ENCODE measurements at regions not wholly inside any gene's neighbourhood (a gene's known extent, or its start where the extent isn't known, plus 50 kb on each side); places are given as distances from the start of the nearest gene placed in this dataset.

DNA sequence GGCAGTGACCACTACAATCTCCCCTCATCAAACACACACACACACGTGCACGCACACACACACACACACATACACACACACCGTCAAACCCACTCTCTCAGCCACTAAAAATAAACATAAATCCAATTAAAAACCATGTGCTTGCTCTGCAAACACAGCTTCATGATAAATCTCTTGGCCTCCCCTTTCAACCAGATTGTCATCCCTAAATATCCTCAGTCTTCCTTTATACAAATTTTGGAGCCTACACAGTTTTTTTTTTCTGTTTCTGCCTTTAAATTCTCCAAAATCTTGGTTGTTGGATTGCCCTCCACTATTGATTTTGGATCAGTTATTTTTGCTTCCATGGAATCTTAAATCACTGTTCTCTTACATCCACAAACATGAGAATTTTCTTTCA lies 245.6 kb downstream of the SATB1 start:
- Histone ChIP-seq H3K36me3 (ENCODE audit: insufficient read depth) (no peaks in the 10 kb centered on the region), H3K27me3 (ENCODE audit: insufficient read depth) (no peaks in the 10 kb centered on the region), H2AFZ (no peak overlapping the region), H3K9me2 (ENCODE audit: insufficient read depth) (no peaks in the 10 kb centered on the region), H3F3A (replicated peaks; ENCODE audit: low read depth) (no peaks in the 10 kb centered on the region), H3K4me1 (ENCODE audit: insufficient read depth) (no peaks in the 10 kb centered on the region), H4K20me1 (replicated peaks; ENCODE audit: insufficient read depth) (no peaks in the 10 kb centered on the region), H3K27ac (ENCODE audit: low read depth) (no peak overlapping the region), H3K4me3 (no peak overlapping the region), H3K4me2 (no peak overlapping the region), H3K79me2 (replicated peaks; ENCODE audit: insufficient read depth) (no peaks in the 10 kb centered on the region)
- ATAC-seq (no peak), DNase-seq (ENCODE audit: low spot score) (no peak)
- H3K27me3 Mint-ChIP-seq (ENCODE audit: insufficient read depth, low read depth, poor library complexity), result peaks cover 2% of the 10 kb centered on the region
- H3K36me3 Mint-ChIP-seq (ENCODE audit: low read depth), result no peaks in the 10 kb centered on the region
- H3K9me3 Mint-ChIP-seq, result no peaks in the 10 kb centered on the region; the same call in 2 of the 3 replicates
- H3K4me1 Mint-ChIP-seq, result no peaks in the 10 kb centered on the region
- TF ChIP-seq EZH2 (IDR thresholded peaks at IDR 0.05; ENCODE audit: low read depth, unreplicated experiment), result no peak
- TF ChIP-seq NANOG (IDR thresholded peaks at IDR 0.05; ENCODE audit: borderline replicate concordance), result no peak
- no peak for TF ChIP-seq CREB1 (CRISPR knock-in tag; IDR thresholded peaks at IDR 0.05; ENCODE audit: low read depth)
- TF ChIP-seq JUNB (IDR thresholded peaks at IDR 0.05; ENCODE audit: unreplicated experiment), result no peak
- no peak for TF ChIP-seq ZNF114 (CRISPR knock-in tag; IDR thresholded peaks at IDR 0.05)
- TF ChIP-seq, protein P1, sequence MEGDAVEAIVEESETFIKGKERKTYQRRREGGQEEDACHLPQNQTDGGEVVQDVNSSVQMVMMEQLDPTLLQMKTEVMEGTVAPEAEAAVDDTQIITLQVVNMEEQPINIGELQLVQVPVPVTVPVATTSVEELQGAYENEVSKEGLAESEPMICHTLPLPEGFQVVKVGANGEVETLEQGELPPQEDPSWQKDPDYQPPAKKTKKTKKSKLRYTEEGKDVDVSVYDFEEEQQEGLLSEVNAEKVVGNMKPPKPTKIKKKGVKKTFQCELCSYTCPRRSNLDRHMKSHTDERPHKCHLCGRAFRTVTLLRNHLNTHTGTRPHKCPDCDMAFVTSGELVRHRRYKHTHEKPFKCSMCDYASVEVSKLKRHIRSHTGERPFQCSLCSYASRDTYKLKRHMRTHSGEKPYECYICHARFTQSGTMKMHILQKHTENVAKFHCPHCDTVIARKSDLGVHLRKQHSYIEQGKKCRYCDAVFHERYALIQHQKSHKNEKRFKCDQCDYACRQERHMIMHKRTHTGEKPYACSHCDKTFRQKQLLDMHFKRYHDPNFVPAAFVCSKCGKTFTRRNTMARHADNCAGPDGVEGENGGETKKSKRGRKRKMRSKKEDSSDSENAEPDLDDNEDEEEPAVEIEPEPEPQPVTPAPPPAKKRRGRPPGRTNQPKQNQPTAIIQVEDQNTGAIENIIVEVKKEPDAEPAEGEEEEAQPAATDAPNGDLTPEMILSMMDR (conservative IDR thresholded peaks at IDR 0.05; ENCODE audit: low read depth in 2 of 2), result no peak
- no peak for TF ChIP-seq ZNF331 (CRISPR knock-in tag; IDR thresholded peaks at IDR 0.05; ENCODE audit: low read depth)
- TF ChIP-seq, protein P2, sequence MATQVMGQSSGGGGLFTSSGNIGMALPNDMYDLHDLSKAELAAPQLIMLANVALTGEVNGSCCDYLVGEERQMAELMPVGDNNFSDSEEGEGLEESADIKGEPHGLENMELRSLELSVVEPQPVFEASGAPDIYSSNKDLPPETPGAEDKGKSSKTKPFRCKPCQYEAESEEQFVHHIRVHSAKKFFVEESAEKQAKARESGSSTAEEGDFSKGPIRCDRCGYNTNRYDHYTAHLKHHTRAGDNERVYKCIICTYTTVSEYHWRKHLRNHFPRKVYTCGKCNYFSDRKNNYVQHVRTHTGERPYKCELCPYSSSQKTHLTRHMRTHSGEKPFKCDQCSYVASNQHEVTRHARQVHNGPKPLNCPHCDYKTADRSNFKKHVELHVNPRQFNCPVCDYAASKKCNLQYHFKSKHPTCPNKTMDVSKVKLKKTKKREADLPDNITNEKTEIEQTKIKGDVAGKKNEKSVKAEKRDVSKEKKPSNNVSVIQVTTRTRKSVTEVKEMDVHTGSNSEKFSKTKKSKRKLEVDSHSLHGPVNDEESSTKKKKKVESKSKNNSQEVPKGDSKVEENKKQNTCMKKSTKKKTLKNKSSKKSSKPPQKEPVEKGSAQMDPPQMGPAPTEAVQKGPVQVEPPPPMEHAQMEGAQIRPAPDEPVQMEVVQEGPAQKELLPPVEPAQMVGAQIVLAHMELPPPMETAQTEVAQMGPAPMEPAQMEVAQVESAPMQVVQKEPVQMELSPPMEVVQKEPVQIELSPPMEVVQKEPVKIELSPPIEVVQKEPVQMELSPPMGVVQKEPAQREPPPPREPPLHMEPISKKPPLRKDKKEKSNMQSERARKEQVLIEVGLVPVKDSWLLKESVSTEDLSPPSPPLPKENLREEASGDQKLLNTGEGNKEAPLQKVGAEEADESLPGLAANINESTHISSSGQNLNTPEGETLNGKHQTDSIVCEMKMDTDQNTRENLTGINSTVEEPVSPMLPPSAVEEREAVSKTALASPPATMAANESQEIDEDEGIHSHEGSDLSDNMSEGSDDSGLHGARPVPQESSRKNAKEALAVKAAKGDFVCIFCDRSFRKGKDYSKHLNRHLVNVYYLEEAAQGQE (IDR thresholded peaks at IDR 0.05; ENCODE audit: unreplicated experiment), result no peak
- TF ChIP-seq EZH2phosphoT487 (IDR thresholded peaks at IDR 0.05; ENCODE audit: unreplicated experiment), result no peak
- no peak overlapping the region for H3K4me3 Mint-ChIP-seq
- no peak overlapping the region for H3K27ac Mint-ChIP-seq

DNA sequence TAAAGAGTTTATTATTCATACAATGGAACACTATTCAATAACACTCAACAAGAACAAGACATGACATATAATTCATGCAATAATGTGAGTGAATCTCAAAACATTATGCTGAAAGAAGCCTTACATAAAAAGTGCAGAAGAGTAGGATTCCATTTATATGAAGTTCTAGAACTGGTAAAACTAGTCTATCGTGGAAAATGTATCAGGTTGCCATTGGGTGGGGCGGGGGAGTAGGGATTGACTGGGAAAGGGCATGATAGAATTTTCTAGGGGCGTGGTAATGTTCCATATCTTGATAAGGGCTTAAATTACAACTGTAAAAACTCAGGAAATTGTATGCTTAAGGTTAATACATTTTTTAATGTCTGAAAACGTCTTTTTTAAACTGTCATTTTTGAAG lies 247.9 kb downstream of the SATB1 start:
- no peaks in the 10 kb centered on the region for H3F3A ChIP-seq (replicated peaks; ENCODE audit: low read depth)
- Mint-ChIP-seq H3K4me3 (no peak overlapping the region), H3K27me3 (ENCODE audit: insufficient read depth, low read depth, poor library complexity) (no peaks in the 10 kb centered on the region), H3K9me3 (peaks cover 7% of the 10 kb centered on the region), H3K4me1 (no peaks in the 10 kb centered on the region), H3K36me3 (ENCODE audit: low read depth) (0 out of 3 replicates have a peak, but pooled peaks cover 3% of the 10 kb centered on the region), H3K27ac (no peak overlapping the region)
- H3K4me2 ChIP-seq, result no peak overlapping the region
- H2AFZ ChIP-seq, result no peak overlapping the region
- no peak overlapping the region for H3K4me3 ChIP-seq
- no peaks in the 10 kb centered on the region for H3K27me3 ChIP-seq (ENCODE audit: insufficient read depth)
- DNase-seq (ENCODE audit: low spot score), result no peak
- H4K20me1 ChIP-seq (replicated peaks; ENCODE audit: insufficient read depth), result no peaks in the 10 kb centered on the region
- H3K9me2 ChIP-seq (ENCODE audit: insufficient read depth), result no peaks in the 10 kb centered on the region
- no peak for ATAC-seq
- no peak overlapping the region for H3K27ac ChIP-seq (ENCODE audit: low read depth)
- no peaks in the 10 kb centered on the region for H3K36me3 ChIP-seq (ENCODE audit: insufficient read depth)
- H3K79me2 ChIP-seq (replicated peaks; ENCODE audit: insufficient read depth), result no peaks in the 10 kb centered on the region
- no peaks in the 10 kb centered on the region for H3K4me1 ChIP-seq (ENCODE audit: insufficient read depth)
- TF ChIP-seq JUNB (IDR thresholded peaks at IDR 0.05; ENCODE audit: unreplicated experiment), result no peak
- TF ChIP-seq, protein P2 (IDR thresholded peaks at IDR 0.05; ENCODE audit: unreplicated experiment), result no peak
- TF ChIP-seq NANOG (IDR thresholded peaks at IDR 0.05; ENCODE audit: borderline replicate concordance), result no peak
- TF ChIP-seq CREB1 (CRISPR knock-in tag; IDR thresholded peaks at IDR 0.05; ENCODE audit: low read depth), result no peak
